HUDEP-2 (cell line): ENCODE measurements at regions not wholly inside any gene's neighbourhood (a gene's known extent, or its start where the extent isn't known, plus 50 kb on each side); places are given as distances from the start of the nearest gene placed in this dataset.
A peak's percentile ranks its signal among the peaks of the same experiment; 100 is the strongest.

Experiments used
- DNase-seq, 76 experiments: peaks; one replicate each; lab custom pipeline; 2025; ENCODE audit not compliant: unreplicated experiment in 76 of 76; lab: John Stamatoyannopoulos, UW

DNA sequence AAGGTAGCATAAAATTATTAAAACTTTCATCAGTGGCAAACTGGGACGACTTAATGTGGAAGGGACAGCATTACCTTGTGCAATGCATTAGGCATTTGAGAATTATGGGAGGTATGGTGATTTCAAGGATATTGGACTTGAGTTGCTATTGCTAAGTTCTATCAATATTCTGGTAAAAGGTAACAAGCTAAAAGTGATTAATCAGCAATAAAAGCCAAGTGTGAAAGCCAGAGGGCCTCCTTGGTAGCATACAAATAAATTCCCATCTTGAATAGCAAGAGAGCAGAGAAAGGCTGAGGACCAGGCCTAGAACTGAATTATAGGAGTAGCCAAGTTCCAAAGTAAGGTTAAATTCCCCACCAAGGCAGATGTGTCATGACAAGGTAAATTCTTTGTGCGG is 74.2 kb upstream of the KCNH7 start:
- DNase-seq, result no peak

- DNase-seq, result no peak
Observed at GRCh38 chr2:162908567-162908966, 70.0 kb upstream of the KCNH7 start.

- peak in 51 of 76 experiments; percentile 1 to 76 (median 36) for DNase-seq
Observed at GRCh38 chr2:162890690-162891311, 52.2 kb upstream of the KCNH7 start.

DNA sequence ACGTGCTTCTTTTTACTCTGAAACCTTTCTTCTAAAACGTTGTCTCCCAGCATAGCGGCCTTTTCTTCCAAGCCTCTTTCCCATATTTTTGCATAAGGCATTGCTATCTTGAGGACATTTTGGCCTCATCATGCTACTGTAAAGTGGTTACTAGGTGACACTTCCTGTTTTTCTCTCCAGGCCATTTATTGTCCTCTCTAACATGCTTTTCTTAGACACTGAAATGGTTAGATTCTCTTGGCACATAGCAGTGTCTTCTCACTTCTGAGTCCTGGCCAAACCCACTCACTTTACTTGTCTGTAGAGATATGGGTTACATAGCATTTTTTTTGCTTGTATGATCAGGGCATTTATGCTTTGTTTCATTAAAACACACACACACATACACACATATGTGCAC is 50.1 kb upstream of the KCNH7 start:
- DNase-seq, result peak in 55 of 76 experiments; percentile 2 to 85 (median 50)
